ENCODE measurements at regions not wholly inside any gene's neighbourhood (a gene's known extent, or its start where the extent isn't known, plus 50 kb on each side); places are given as distances from the start of the nearest gene placed in this dataset.

- TF ChIP-seq CTCF (IDR thresholded peaks at IDR 0.05) (no peak), POLR2A (IDR thresholded peaks at IDR 0.05) (no peak)
Measured at GRCh38 chr15:69730281-69731080, 277.9 kb downstream of the RPLP1 start.
